ENCODE measurements at regions not wholly inside any gene's neighbourhood (a gene's known extent, or its start where the extent isn't known, plus 50 kb on each side); places are given as distances from the start of the nearest gene placed in this dataset.
A peak's percentile ranks its signal among the peaks of the same experiment; 100 is the strongest.

GRCh38 chr5:168227973-168228615, 63.4 kb upstream of the WWC1 start (continued):
- TF ChIP-seq NKRF (conservative IDR thresholded peaks at IDR 0.05) = no peak
- TF ChIP-seq CEBPB (IDR thresholded peaks at IDR 0.05; ENCODE audit: borderline replicate concordance in 1 of 2, low read depth in 2 of 2, low read length in 2 of 2) = no peak
- TF ChIP-seq ZNF622 (IDR thresholded peaks at IDR 0.05) = no peak
- TF ChIP-seq, protein P1, sequence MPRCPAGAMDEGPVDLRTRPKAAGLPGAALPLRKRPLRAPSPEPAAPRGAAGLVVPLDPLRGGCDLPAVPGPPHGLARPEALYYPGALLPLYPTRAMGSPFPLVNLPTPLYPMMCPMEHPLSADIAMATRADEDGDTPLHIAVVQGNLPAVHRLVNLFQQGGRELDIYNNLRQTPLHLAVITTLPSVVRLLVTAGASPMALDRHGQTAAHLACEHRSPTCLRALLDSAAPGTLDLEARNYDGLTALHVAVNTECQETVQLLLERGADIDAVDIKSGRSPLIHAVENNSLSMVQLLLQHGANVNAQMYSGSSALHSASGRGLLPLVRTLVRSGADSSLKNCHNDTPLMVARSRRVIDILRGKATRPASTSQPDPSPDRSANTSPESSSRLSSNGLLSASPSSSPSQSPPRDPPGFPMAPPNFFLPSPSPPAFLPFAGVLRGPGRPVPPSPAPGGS (IDR thresholded peaks at IDR 0.05; ENCODE audit: borderline replicate concordance, insufficient read depth, low read depth, low read length, poor library complexity, severe bottlenecking) = peak; percentile 66
- TF ChIP-seq REST (IDR thresholded peaks at IDR 0.05; ENCODE audit: low read depth, low read length) = no peak
- no peak for TF ChIP-seq HDAC6 (IDR thresholded peaks at IDR 0.05; ENCODE audit: unreplicated experiment)

Data from GM12878 (cell line).